Kidney (tissue), 13 donors: ENCODE measurements at regions not wholly inside any gene's neighbourhood (a gene's known extent, or its start where the extent isn't known, plus 50 kb on each side); places are given as distances from the start of the nearest gene placed in this dataset.

Experiments used
- DNase-seq, 5 donors: peaks; one replicate each; pipeline ENCODE4 v3.0.0-alpha.2; 2013 to 2020
- FAIRE-seq: peaks from 2 replicates; lab custom pipeline; 2012; peaks lifted over from hg19 to GRCh38; lab: Jason Lieb, UNC
- H3K27ac ChIP-seq, 2 donors: one replicate each; pipeline ENCODE4 v1.7.0; 2013; ENCODE audit warnings: low read depth in 2 of 2, low read length in 2 of 2, inconsistent platforms in 1 of 2
- H3K27me3 ChIP-seq: one replicate; pipeline ENCODE4 v1.7.1; 2013; ENCODE audit warnings: low read length, inconsistent platforms; ENCODE audit not compliant: control insufficient read depth, insufficient read depth
- H3K36me3 ChIP-seq, 3 donors: one replicate each; pipeline versions ENCODE4 v1.7.0 to v1.7.1; 2013; ENCODE audit warnings: low read length in 3 of 3, control low read depth in 1 of 3, inconsistent platforms in 1 of 3; ENCODE audit not compliant: insufficient read depth in 3 of 3, control insufficient read depth in 2 of 3
- H3K4me1 ChIP-seq, 3 donors: one replicate each; pipeline versions ENCODE4 v1.7.0 to v1.7.1; 2013; ENCODE audit warnings: low read length in 3 of 3, inconsistent platforms in 1 of 3, low read depth in 1 of 3; ENCODE audit not compliant: control insufficient read depth in 2 of 3, insufficient read depth in 2 of 3
- H3K4me3 ChIP-seq, 3 donors: one replicate each; pipeline versions ENCODE4 v1.7.0 to v1.8.1; 2013; ENCODE audit warnings: low read length in 3 of 3, control low read depth in 1 of 3, inconsistent platforms in 1 of 3
- H3K9ac ChIP-seq, 3 donors: one replicate each; pipeline versions ENCODE4 v1.7.0 to v1.7.1; 2013; ENCODE audit warnings: low read length in 3 of 3, control low read depth in 1 of 3, inconsistent platforms in 1 of 3
- H3K9me3 ChIP-seq, 3 donors: one replicate each; pipeline versions ENCODE4 v1.7.0 to v1.7.1; 2013; ENCODE audit warnings: low read length in 3 of 3, control low read depth in 1 of 3, inconsistent platforms in 1 of 3; ENCODE audit not compliant: control insufficient read depth in 2 of 3, insufficient read depth in 1 of 3
- CTCF ChIP-seq: IDR thresholded peaks from 3 replicates; pipeline ENCODE4 v1.5.1; 2012; ENCODE audit warnings: mild to moderate bottlenecking, moderate library complexity, borderline replicate concordance; ENCODE audit not compliant: insufficient read depth; ENCODE audit errors: extremely low read depth
- intact Hi-C: fragments of 100-400 bp; cut with DNase I; formaldehyde crosslinking; loops from one replicate; pipeline ENCODE4 v1.11.1; 2022
- donor health status: control.
- donor health status: control.
- donor health status: control.
- donor health status: control.
- donor health status: control.
- donor health status: DM: yes; HTN: yes; CAD: no.
- donor health status: Normal renal cell carcinoma (clear cell type).

- H3K4me1 ChIP-seq: no peaks in the 10 kb centered on the region
- intact Hi-C loops: no loop called here
- no peak overlapping the region for H3K4me3 ChIP-seq
- H3K27me3 ChIP-seq: no peaks in the 10 kb centered on the region
- DNase-seq (no peak), FAIRE-seq (no peak)
- no peak overlapping the region for H3K27ac ChIP-seq
- no peaks in the 10 kb centered on the region for H3K36me3 ChIP-seq
- no peak for TF ChIP-seq CTCF
- no peaks in the 10 kb centered on the region for H3K9me3 ChIP-seq
- H3K9ac ChIP-seq: no peak overlapping the region
Observed at GRCh38 chr13:31955101-31955500, 76.5 kb upstream of the FRY start.

DNA sequence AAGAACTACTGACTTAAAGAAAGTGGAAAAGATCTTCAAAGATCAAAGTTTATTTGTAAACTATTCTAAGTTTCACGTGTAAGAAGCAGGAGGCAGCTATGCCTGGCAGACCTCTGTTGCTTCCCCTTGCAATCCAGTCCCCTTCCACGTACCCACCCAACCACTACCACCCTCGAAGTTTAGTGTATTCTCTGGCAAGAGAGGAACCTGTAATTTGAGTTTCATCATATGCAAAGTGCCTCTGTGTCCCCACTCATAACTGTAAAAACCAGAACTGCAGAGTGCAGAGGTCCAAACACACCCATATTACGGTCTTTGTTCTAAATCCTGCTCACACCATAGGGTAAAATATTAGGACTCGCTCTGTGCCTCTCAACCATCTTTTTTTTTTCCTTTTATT lies 75.8 kb upstream of the FRY start:
- H3K27ac ChIP-seq: no peak overlapping the region
- H3K4me1 ChIP-seq: no peaks in the 10 kb centered on the region
- TF ChIP-seq CTCF: no peak
- no peaks in the 10 kb centered on the region for H3K27me3 ChIP-seq
- intact Hi-C loops: no loop called here
- H3K9me3 ChIP-seq: no peaks in the 10 kb centered on the region
- no peak for FAIRE-seq
- no peak overlapping the region for H3K9ac ChIP-seq
- H3K36me3 ChIP-seq: no peaks in the 10 kb centered on the region
- H3K4me3 ChIP-seq: no peak overlapping the region
- no peak for DNase-seq

GRCh38 chr13:31956980-31957644 lies 74.5 kb upstream of the FRY start:
- TF ChIP-seq CTCF: no peak
- FAIRE-seq: no peak
- no peak overlapping the region for H3K9ac ChIP-seq
- H3K27me3 ChIP-seq: no peaks in the 10 kb centered on the region
- H3K36me3 ChIP-seq: no peaks in the 10 kb centered on the region
- no peak for DNase-seq
- intact Hi-C loops: no loop called here
- H3K4me1 ChIP-seq: no peaks in the 10 kb centered on the region
- no peaks in the 10 kb centered on the region for H3K9me3 ChIP-seq
- no peak overlapping the region for H3K27ac ChIP-seq
- no peak overlapping the region for H3K4me3 ChIP-seq

- no peak for FAIRE-seq
- no peak for DNase-seq
- TF ChIP-seq CTCF: no peak
- Histone ChIP-seq H3K36me3 (no peaks in the 10 kb centered on the region), H3K4me1 (no peaks in the 10 kb centered on the region), H3K27me3 (no peaks in the 10 kb centered on the region), H3K9me3 (no peaks in the 10 kb centered on the region), H3K27ac (no peak overlapping the region), H3K9ac (no peak overlapping the region), H3K4me3 (no peak overlapping the region)
- intact Hi-C loops: no loop called here
Observed at GRCh38 chr13:31957772-31958171, 73.8 kb upstream of the FRY start.
